Upper lobe of right lung (tissue), 1 donor: ENCODE measurements at regions not wholly inside any gene's neighbourhood (a gene's known extent, or its start where the extent isn't known, plus 50 kb on each side); places are given as distances from the start of the nearest gene placed in this dataset. TPM values are rescaled to one million over a fixed set of nuclear protein-coding genes. Genes with fewer than 3 reads are reported as not detected.

Experiments used
- ATAC-seq: fragments of 200-7000 bp; cut with Tn5 transposase; one replicate; pipeline ENCODE4 v1.9.1; 2020; ENCODE audit warnings: mild to moderate bottlenecking, moderate library complexity
- DNase-seq: peaks from one replicate; pipeline ENCODE4 v3.0.0-alpha.2; 2020
- H3K27ac ChIP-seq: fragments of 200-600 bp; one replicate; pipeline ENCODE4 v1.8.0; 2022
- H3K27me3 ChIP-seq: fragments of 200-600 bp; one replicate; pipeline ENCODE4 v1.8.0; 2022; ENCODE audit warnings: mild to moderate bottlenecking
- H3K36me3 ChIP-seq: fragments of 200-600 bp; one replicate; pipeline ENCODE4 v1.8.0; 2022
- H3K4me1 ChIP-seq: fragments of 200-600 bp; one replicate; pipeline ENCODE4 v1.8.0; 2022
- H3K4me3 ChIP-seq: fragments of 200-600 bp; one replicate; pipeline ENCODE4 v1.8.0; 2022; ENCODE audit warnings: mild to moderate bottlenecking
- H3K9me3 ChIP-seq: fragments of 200-600 bp; one replicate; pipeline ENCODE4 v1.8.0; 2022
- CTCF ChIP-seq: fragments of 200-600 bp; IDR thresholded peaks from one replicate; pipeline ENCODE4 v1.8.0; 2022; ENCODE audit warnings: antibody characterized with exemption
- intact Hi-C: fragments of 100-400 bp; cut with DNase I; formaldehyde crosslinking; loops from one replicate; pipeline ENCODE4 v1.11.0; 2022
- microRNA-seq: library from miRNA; unstranded; fragments of <30 nt; microRNA quantifications from one replicate; pipeline ENCODE4 v1.2.0, GENCODE V29; 2020; ENCODE audit warnings: borderline microRNAs expressed
- donor health status: DM: no; HTN: yes; CAD: no; lungs with severe emphysema.

- no peak overlapping the region for H3K27ac ChIP-seq
- no peak for DNase-seq
- no peak for TF ChIP-seq CTCF
- no peak for ATAC-seq
- intact Hi-C loops: no loop called here
- no peaks in the 10 kb centered on the region for H3K36me3 ChIP-seq
- no peaks in the 10 kb centered on the region for H3K4me1 ChIP-seq
- H3K4me3 ChIP-seq: no peak overlapping the region
- H3K9me3 ChIP-seq: no peaks in the 10 kb centered on the region
- peaks cover 5% of the 10 kb centered on the region for H3K27me3 ChIP-seq
These were observed 463.6 kb downstream of the TBC1D22A start for GRCh38 chr22:47225931-47226633.

GRCh38 chr22:47225080-47225930 lies 462.9 kb downstream of the TBC1D22A start:
- Histone ChIP-seq H3K36me3 (no peaks in the 10 kb centered on the region), H3K27me3 (peaks cover 5% of the 10 kb centered on the region), H3K27ac (no peak overlapping the region), H3K4me3 (no peak overlapping the region), H3K9me3 (no peaks in the 10 kb centered on the region), H3K4me1 (no peaks in the 10 kb centered on the region)
- intact Hi-C loops: no loop called here
- DNase-seq (no peak), ATAC-seq (no peak)
- TF ChIP-seq CTCF: no peak

Small RNAs in the stretch of these regions (microRNA-seq; reads per million reads assigned to microRNA genes)
- gene MIR3201 (not detected), gene MIR3667 (2.1 reads per million, percentile 11 among the genes with 10 or more reads in this experiment), gene MIR4535 (not detected)
